ENCODE measurements at regions not wholly inside any gene's neighbourhood (a gene's known extent, or its start where the extent isn't known, plus 50 kb on each side); places are given as distances from the start of the nearest gene placed in this dataset.

DNA sequence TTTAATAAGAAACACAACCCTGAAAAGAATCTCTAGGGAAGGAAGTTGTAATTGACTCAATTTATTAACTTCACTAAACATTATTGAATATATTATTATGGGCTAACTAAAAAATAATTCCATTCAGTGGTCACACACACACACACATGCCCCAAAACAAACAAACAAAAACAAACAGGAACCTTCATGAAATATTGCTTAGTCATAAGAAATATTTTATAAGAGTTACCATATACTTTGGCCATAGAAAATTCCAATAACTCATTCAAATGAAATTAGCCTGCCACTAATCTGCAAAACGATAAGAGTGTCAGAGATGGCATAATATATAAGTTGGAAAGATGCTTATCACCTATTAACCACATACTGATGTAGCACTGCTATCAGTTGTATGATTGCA is 268.4 kb upstream of the AMIGO2 start:
- no peak for TF ChIP-seq NFYB (IDR thresholded peaks at IDR 0.05; ENCODE audit: insufficient read depth, low read depth, low read length)
- TF ChIP-seq CEBPB (IDR thresholded peaks at IDR 0.05; ENCODE audit: borderline replicate concordance in 1 of 2, low read depth in 2 of 2, low read length in 2 of 2): no peak
- TF ChIP-seq MYB (IDR thresholded peaks at IDR 0.05; ENCODE audit: borderline replicate concordance, low read depth, low read length): no peak
- no peak for TF ChIP-seq ZNF274 (IDR thresholded peaks at IDR 0.05; ENCODE audit: insufficient read depth, insufficient read length)
- TF ChIP-seq SUPT20H (IDR thresholded peaks at IDR 0.05; ENCODE audit: borderline replicate concordance, control insufficient read depth, low read depth, low read length): no peak
- TF ChIP-seq ZNF207 (IDR thresholded peaks at IDR 0.05; ENCODE audit: borderline replicate concordance): no peak
- no peak for TF ChIP-seq IKZF2 (IDR thresholded peaks at IDR 0.05)
- TF ChIP-seq TCF7 (IDR thresholded peaks at IDR 0.05; ENCODE audit: borderline replicate concordance): no peak
- no peak for TF ChIP-seq CHD4 (IDR thresholded peaks at IDR 0.05)
- TF ChIP-seq TAF1 (IDR thresholded peaks at IDR 0.05; ENCODE audit: borderline replicate concordance, low read depth, low read length): no peak
- no peak for TF ChIP-seq BMI1 (IDR thresholded peaks at IDR 0.05; ENCODE audit: borderline replicate concordance)
- TF ChIP-seq RFX5 (IDR thresholded peaks at IDR 0.05; ENCODE audit: low read depth, low read length): no peak
- no peak for TF ChIP-seq STAT3 (IDR thresholded peaks at IDR 0.05; ENCODE audit: low read depth, low read length)
- no peak for TF ChIP-seq TARDBP (IDR thresholded peaks at IDR 0.05; ENCODE audit: borderline replicate concordance)
- Histone ChIP-seq H3K36me3 (ENCODE audit: control insufficient read depth in 2 of 2, insufficient read depth in 2 of 2, low read length in 1 of 2) (no peaks in the 10 kb centered on the region), H3K27ac (ENCODE audit: control insufficient read depth, insufficient read depth) (no peak overlapping the region), H3K4me3 (no peak overlapping the region), H3K9ac (ENCODE audit: control insufficient read depth, insufficient read depth, low read length) (no peak overlapping the region), H3K79me2 (ENCODE audit: control insufficient read depth, insufficient read depth, low read length) (no peaks in the 10 kb centered on the region), H3K9me3 (replicated peaks; ENCODE audit: control insufficient read depth, insufficient read depth, low read length) (no peaks in the 10 kb centered on the region), H3K4me2 (ENCODE audit: control insufficient read depth, insufficient read depth) (no peak overlapping the region), H3K4me1 (ENCODE audit: control insufficient read depth, insufficient read depth, low read length) (no peaks in the 10 kb centered on the region), H3K27me3 (replicated peaks in 1 of 2; ENCODE audit: control insufficient read depth in 2 of 2, insufficient read depth in 2 of 2, low read length in 1 of 2) (no peaks in the 10 kb centered on the region; a peak in 1 of 4 replicates), H4K20me1 (ENCODE audit: control insufficient read depth, insufficient read depth) (no peaks in the 10 kb centered on the region), H2AFZ (ENCODE audit: control insufficient read depth, low read depth, low read length) (no peak overlapping the region)
- CTCF ChIA-PET: no interaction called here
- intact Hi-C loops (cut with micrococcal nuclease; ENCODE audit: unreplicated experiment): no loop called here
- in situ Hi-C loops (cut with MboI): no loop called here
- no peak for DNase-seq (ENCODE audit: low read depth, low spot score)
- POLR2A ChIA-PET: no interaction called here
- SMC1A ChIA-PET (ENCODE audit: uncharacterized antibody, unreplicated experiment): no interaction called here
- no peak for FAIRE-seq
- WGBS (ENCODE audit: insufficient coverage, insufficient replicate concordance, low lambda C conversion rate, missing lambda C conversion rate): 0% methylated on average over 1 of the region's 1 CpG
- no peak for ATAC-seq
- BruUV-seq (replicated peaks): no TSS peak
- RAD21 ChIA-PET (ENCODE audit: unreplicated experiment): no interaction called here

Measured in GM12878 (cell line).